GM23338 (cell line): ENCODE measurements at regions not wholly inside any gene's neighbourhood (a gene's known extent, or its start where the extent isn't known, plus 50 kb on each side); places are given as distances from the start of the nearest gene placed in this dataset.

Experiments used
- ATAC-seq: fragments of 200-7000 bp; cut with Tn5 transposase; 3 replicates; pipeline ENCODE4 v1.9.1; 2020
- DNase-seq: peaks from one replicate; pipeline ENCODE4 v3.0.0-alpha.2; 2015; ENCODE audit warnings: low spot score
- H2AFZ ChIP-seq: fragments of 200-600 bp; sonication (generic); 2 replicates; pipeline ENCODE4 v1.8.0; 2016; ENCODE audit warnings: antibody characterized with exemption, mild to moderate bottlenecking, moderate library complexity
- H3F3A ChIP-seq: fragments of 200-600 bp; sonication (generic); replicated peaks from 2 replicates; pipeline ENCODE4 v1.8.0; 2017; ENCODE audit warnings: antibody characterized with exemption, mixed run types, low read depth
- H3K27ac ChIP-seq: fragments of 200-600 bp; sonication (generic); 2 replicates; pipeline ENCODE4 v1.6.1; 2016; ENCODE audit warnings: low read depth
- H3K27me3 ChIP-seq: fragments of 200-600 bp; sonication (generic); 2 replicates; pipeline ENCODE4 v1.8.0; 2016; ENCODE audit warnings: mild to moderate bottlenecking, mixed run types, moderate library complexity; ENCODE audit not compliant: insufficient read depth
- H3K36me3 ChIP-seq: fragments of 200-600 bp; sonication (generic); 2 replicates; pipeline ENCODE4 v1.8.0; 2016; ENCODE audit warnings: mild to moderate bottlenecking; ENCODE audit not compliant: insufficient read depth
- H3K4me1 ChIP-seq: fragments of 200-600 bp; sonication (generic); 2 replicates; pipeline ENCODE4 v1.8.0; 2016; ENCODE audit warnings: mild to moderate bottlenecking, moderate library complexity; ENCODE audit not compliant: insufficient read depth
- H3K4me2 ChIP-seq: fragments of 200-600 bp; sonication (generic); 2 replicates; pipeline ENCODE4 v1.7.1; 2017; ENCODE audit warnings: mixed run types
- H3K4me3 ChIP-seq: fragments of 200-600 bp; sonication (generic); 2 replicates; pipeline ENCODE4 v1.6.1; 2016; ENCODE audit warnings: mixed run types
- H3K79me2 ChIP-seq: fragments of 200-600 bp; sonication (generic); replicated peaks from 2 replicates; pipeline ENCODE4 v1.8.0; 2017; ENCODE audit warnings: mild to moderate bottlenecking; ENCODE audit not compliant: insufficient read depth
- H3K9me2 ChIP-seq: fragments of 200-600 bp; sonication (generic); 2 replicates; pipeline ENCODE4 v1.8.0; 2017; ENCODE audit not compliant: insufficient read depth
- H4K20me1 ChIP-seq: fragments of 200-600 bp; sonication (generic); replicated peaks from 2 replicates; pipeline ENCODE4 v1.8.0; 2017; ENCODE audit warnings: mild to moderate bottlenecking; ENCODE audit not compliant: insufficient read depth
- H3K27ac Mint-ChIP-seq: 2 replicates; pipeline ENCODE4 v1.8.0; 2020; ENCODE audit warnings: inconsistent platforms, mild to moderate bottlenecking, moderate library complexity, mixed read lengths
- H3K27me3 Mint-ChIP-seq: 3 replicates; pipeline ENCODE4 v1.8.0; 2022; ENCODE audit warnings: low read depth, mild to moderate bottlenecking, moderate library complexity, mixed read lengths, inconsistent platforms; ENCODE audit not compliant: insufficient read depth, poor library complexity
- H3K36me3 Mint-ChIP-seq: 3 replicates; pipeline ENCODE4 v1.8.0; 2021; ENCODE audit warnings: low read depth, mild to moderate bottlenecking, inconsistent platforms, moderate library complexity, mixed read lengths
- H3K4me1 Mint-ChIP-seq: 3 replicates; pipeline ENCODE4 v1.8.0; 2020; ENCODE audit warnings: mild to moderate bottlenecking, inconsistent platforms, mixed read lengths
- H3K4me3 Mint-ChIP-seq: 3 replicates; pipeline ENCODE4 v1.8.0; 2021; ENCODE audit warnings: moderate library complexity, mild to moderate bottlenecking, inconsistent platforms, mixed read lengths
- H3K9me3 Mint-ChIP-seq: 3 replicates; pipeline ENCODE4 v1.8.0; 2020; ENCODE audit warnings: moderate library complexity, mild to moderate bottlenecking, inconsistent platforms, mixed read lengths
- EZH2 ChIP-seq: fragments of 200-600 bp; sonication (generic); IDR thresholded peaks from one replicate; pipeline ENCODE4 v1.8.0; 2017; ENCODE audit warnings: antibody characterized with exemption, mild to moderate bottlenecking, low read depth; ENCODE audit not compliant: unreplicated experiment
- EZH2phosphoT487 ChIP-seq: fragments of 200-600 bp; sonication (generic); IDR thresholded peaks from one replicate; pipeline ENCODE4 v1.8.1; 2018; ENCODE audit warnings: antibody characterized with exemption; ENCODE audit not compliant: unreplicated experiment
- POLR2AphosphoS5 ChIP-seq: IDR thresholded peaks from 2 replicates; pipeline ENCODE4 v1.6.1; 2016; ENCODE audit warnings: antibody characterized with exemption, low read depth
- STAT1 ChIP-seq: IDR thresholded peaks from one replicate; pipeline ENCODE4 v1.6.1; 2016; ENCODE audit warnings: antibody characterized with exemption; ENCODE audit not compliant: unreplicated experiment
- ZNF114 ChIP-seq: fragments of 250-450 bp; sonication (Bioruptor Pico); IDR thresholded peaks from 2 replicates; pipeline ENCODE4 v1.5.0; 2020; ENCODE audit warnings: mild to moderate bottlenecking, moderate library complexity
- TF ChIP-seq, protein P1 (sequence below), 2 experiments: fragments of 200-600 bp in 1 of 2; sonication (generic) in 1 of 2; conservative IDR thresholded peaks; 2 replicates each; pipeline versions ENCODE4 v1.5.1 to v1.6.1; 2016 to 2017; ENCODE audit warnings: antibody characterized with exemption in 2 of 2, low read depth in 2 of 2, mild to moderate bottlenecking in 2 of 2, moderate library complexity in 1 of 2

GRCh38 chr13:70253411-70253810 is 145.2 kb upstream of the KLHL1 start (continued):
- TF ChIP-seq, protein P1, sequence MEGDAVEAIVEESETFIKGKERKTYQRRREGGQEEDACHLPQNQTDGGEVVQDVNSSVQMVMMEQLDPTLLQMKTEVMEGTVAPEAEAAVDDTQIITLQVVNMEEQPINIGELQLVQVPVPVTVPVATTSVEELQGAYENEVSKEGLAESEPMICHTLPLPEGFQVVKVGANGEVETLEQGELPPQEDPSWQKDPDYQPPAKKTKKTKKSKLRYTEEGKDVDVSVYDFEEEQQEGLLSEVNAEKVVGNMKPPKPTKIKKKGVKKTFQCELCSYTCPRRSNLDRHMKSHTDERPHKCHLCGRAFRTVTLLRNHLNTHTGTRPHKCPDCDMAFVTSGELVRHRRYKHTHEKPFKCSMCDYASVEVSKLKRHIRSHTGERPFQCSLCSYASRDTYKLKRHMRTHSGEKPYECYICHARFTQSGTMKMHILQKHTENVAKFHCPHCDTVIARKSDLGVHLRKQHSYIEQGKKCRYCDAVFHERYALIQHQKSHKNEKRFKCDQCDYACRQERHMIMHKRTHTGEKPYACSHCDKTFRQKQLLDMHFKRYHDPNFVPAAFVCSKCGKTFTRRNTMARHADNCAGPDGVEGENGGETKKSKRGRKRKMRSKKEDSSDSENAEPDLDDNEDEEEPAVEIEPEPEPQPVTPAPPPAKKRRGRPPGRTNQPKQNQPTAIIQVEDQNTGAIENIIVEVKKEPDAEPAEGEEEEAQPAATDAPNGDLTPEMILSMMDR (conservative IDR thresholded peaks at IDR 0.05; ENCODE audit: low read depth in 2 of 2), result no peak
- TF ChIP-seq STAT1, result no peak

- Histone ChIP-seq H3K27me3 (no peaks in the 10 kb centered on the region), H3K4me1 (peaks cover 8% of the 10 kb centered on the region; the same call in 1 of the 2 replicates), H3K4me2 (peak overlapping the region; percentile 13; the same call in 1 of the 2 replicates), H3K36me3 (no peaks in the 10 kb centered on the region), H3F3A (no peaks in the 10 kb centered on the region), H3K27ac (no peak overlapping the region; the same call in 1 of the 2 replicates), H2AFZ (0 out of 2 replicates have a peak overlapping the region, but pooled peaks have one; percentile 29), H3K9me2 (no peaks in the 10 kb centered on the region), H3K79me2 (no peaks in the 10 kb centered on the region), H3K4me3 (no peak overlapping the region), H4K20me1 (no peaks in the 10 kb centered on the region)
- no peaks in the 10 kb centered on the region; the same call in 2 of the 3 replicates for H3K9me3 Mint-ChIP-seq
- ATAC-seq, result peak; percentile 79
- no peak overlapping the region for H3K27ac Mint-ChIP-seq
- H3K4me3 Mint-ChIP-seq, result no peak overlapping the region
- peak; percentile 54 for DNase-seq
- H3K4me1 Mint-ChIP-seq, result peaks cover 13% of the 10 kb centered on the region
- TF ChIP-seq EZH2phosphoT487 (no peak), POLR2AphosphoS5 (no peak), STAT1 (no peak), EZH2 (no peak), ZNF114 (CRISPR knock-in tag) (no peak)
- H3K27me3 Mint-ChIP-seq, result no peaks in the 10 kb centered on the region
- no peaks in the 10 kb centered on the region for H3K36me3 Mint-ChIP-seq
Observed at GRCh38 chr13:70249332-70250064, 141.2 kb upstream of the KLHL1 start.

DNA sequence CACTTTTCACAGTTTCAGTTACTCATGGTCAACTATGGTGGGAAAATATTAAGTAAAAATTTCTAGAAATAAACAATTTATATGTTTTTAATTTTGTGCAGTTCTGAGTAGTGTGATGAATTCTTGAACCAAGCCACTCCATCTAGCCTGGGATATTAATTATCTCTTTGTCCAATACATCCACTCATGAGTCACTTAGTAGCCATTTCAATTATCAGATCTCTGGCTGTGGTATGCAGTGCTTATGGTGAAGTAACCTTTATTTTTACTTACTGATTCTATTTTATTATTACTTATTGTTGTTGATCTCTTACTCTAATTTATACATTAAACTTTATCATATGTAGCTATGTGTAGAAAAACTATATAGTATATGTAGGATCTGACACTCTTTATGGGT is 128.9 kb upstream of the KLHL1 start:
- H3K27me3 Mint-ChIP-seq, result no peaks in the 10 kb centered on the region
- H3K36me3 Mint-ChIP-seq, result no peaks in the 10 kb centered on the region
- Histone ChIP-seq H2AFZ (no peak overlapping the region), H3F3A (no peaks in the 10 kb centered on the region), H3K4me3 (no peak overlapping the region), H3K9me2 (no peaks in the 10 kb centered on the region), H3K4me1 (no peaks in the 10 kb centered on the region), H3K79me2 (no peaks in the 10 kb centered on the region), H3K27me3 (no peaks in the 10 kb centered on the region), H3K4me2 (no peak overlapping the region), H4K20me1 (no peaks in the 10 kb centered on the region), H3K27ac (no peak overlapping the region), H3K36me3 (no peaks in the 10 kb centered on the region)
- no peak overlapping the region for H3K4me3 Mint-ChIP-seq
- ATAC-seq, result no peak
- no peak for DNase-seq
- H3K27ac Mint-ChIP-seq, result no peak overlapping the region
- peaks cover 9% of the 10 kb centered on the region; the same call in 2 of the 3 replicates for H3K4me1 Mint-ChIP-seq
- TF ChIP-seq EZH2phosphoT487, result no peak
- H3K9me3 Mint-ChIP-seq, result peaks cover 5% of the 10 kb centered on the region; the same call in 1 of the 3 replicates
